GM19467 (cell line): ENCODE measurements at regions not wholly inside any gene's neighbourhood (a gene's known extent, or its start where the extent isn't known, plus 50 kb on each side); places are given as distances from the start of the nearest gene placed in this dataset.
A peak's percentile ranks its signal among the peaks of the same experiment; 100 is the strongest.
"Not testable (repeated sequence)": the region's sequence is repeated elsewhere in the genome, so short reads cannot be mapped to it uniquely, and the experiment has no call there.

Experiments used
- ATAC-seq: cut with Tn5 transposase; IDR thresholded peaks from one replicate; pipeline ENCODE4 v1.9.1; 2021; ENCODE audit warnings: mild to moderate bottlenecking, moderate library complexity; ENCODE audit not compliant: unreplicated experiment

- ATAC-seq, result not testable (repeated sequence)
Measured at GRCh38 chr3:195669310-195669709, 51.5 kb upstream of the MUC20 start.

- ATAC-seq, result not testable (repeated sequence)
Measured at GRCh38 chr3:195668131-195668766, 52.5 kb upstream of the MUC20 start.

GRCh38 chr3:195665311-195665710, 55.5 kb upstream of the MUC20 start:
- ATAC-seq, result not testable (repeated sequence)

- ATAC-seq, result not testable (repeated sequence)
Measured at GRCh38 chr3:195664131-195664530, 56.6 kb upstream of the MUC20 start.

GRCh38 chr3:195659136-195659533, 61.6 kb upstream of the MUC20 start:
- not testable (repeated sequence) for ATAC-seq

GRCh38 chr3:195658381-195659135, 62.2 kb upstream of the MUC20 start:
- ATAC-seq, result peak; percentile 26

- peak; percentile 82 for ATAC-seq
Measured at GRCh38 chr3:195657475-195658372, 63.1 kb upstream of the MUC20 start.

GRCh38 chr3:195656091-195656490, 64.7 kb upstream of the MUC20 start:
- not testable (repeated sequence) for ATAC-seq

- not testable (repeated sequence) for ATAC-seq
Measured at GRCh38 chr3:195654746-195655145, 66.0 kb upstream of the MUC20 start.

- ATAC-seq, result not testable (repeated sequence)
Measured at GRCh38 chr3:195654138-195654537, 66.6 kb upstream of the MUC20 start.

- not testable (repeated sequence) for ATAC-seq
Measured at GRCh38 chr3:195653641-195654040, 67.1 kb upstream of the MUC20 start.

GRCh38 chr3:195647912-195648702, 64.4 kb upstream of the APOD start:
- not testable (repeated sequence) for ATAC-seq

GRCh38 chr3:195645872-195646271, 62.1 kb upstream of the APOD start:
- ATAC-seq, result not testable (repeated sequence)

GRCh38 chr3:195643245-195643644, 59.5 kb upstream of the APOD start:
- not testable (repeated sequence) for ATAC-seq

GRCh38 chr3:195642311-195642710, 58.6 kb upstream of the APOD start:
- not testable (repeated sequence) for ATAC-seq

GRCh38 chr3:195638456-195638855, 54.7 kb upstream of the APOD start:
- ATAC-seq, result not testable (repeated sequence)

- ATAC-seq, result not testable (repeated sequence)
Measured at GRCh38 chr3:195637473-195638233, 53.9 kb upstream of the APOD start.

- not testable (repeated sequence) for ATAC-seq
Measured at GRCh38 chr3:195637011-195637410, 53.3 kb upstream of the APOD start.

GRCh38 chr3:195635898-195636685, 52.4 kb upstream of the APOD start:
- not testable (repeated sequence) for ATAC-seq
